CD4-positive, CD25-positive, alpha-beta regulatory T cell (primary cell): ENCODE measurements at regions not wholly inside any gene's neighbourhood (a gene's known extent, or its start where the extent isn't known, plus 50 kb on each side); places are given as distances from the start of the nearest gene placed in this dataset.

ENCODE experiments used
- ATAC-seq, 2 donors: fragments of 150-1000 bp; cut with Tn5 transposase; one replicate each; pipeline ENCODE4 v1.10.0; 2021; ENCODE audit warnings: low read depth in 2 of 2, moderate number of reproducible peaks in 2 of 2, moderate library complexity in 1 of 2
- DNase-seq, 3 donors: peaks; one replicate each; pipeline versions ENCODE4 v3.0.0 to v3.0.0-alpha.2; 2012 to 2022; ENCODE audit warnings: mixed read lengths in 1 of 3
- H3K27ac ChIP-seq: one replicate; pipeline ENCODE4 v1.7.0; 2013; ENCODE audit warnings: mild to moderate bottlenecking, low read length; ENCODE audit not compliant: insufficient read depth, poor library complexity, severe bottlenecking
- H3K27me3 ChIP-seq: one replicate; pipeline ENCODE4 v1.7.0; 2013; ENCODE audit warnings: low read length; ENCODE audit not compliant: control insufficient read depth, insufficient read depth
- H3K36me3 ChIP-seq: one replicate; pipeline ENCODE4 v1.7.0; 2013; ENCODE audit warnings: mild to moderate bottlenecking, low read length, moderate library complexity; ENCODE audit not compliant: control insufficient read depth, insufficient read depth
- H3K4me1 ChIP-seq: 2 replicates; pipeline ENCODE4 v1.7.0; 2013; ENCODE audit warnings: mild to moderate bottlenecking, low read length; ENCODE audit not compliant: insufficient read depth, control insufficient read depth, poor library complexity, severe bottlenecking
- H3K4me3 ChIP-seq: one replicate; pipeline ENCODE4 v1.7.0; 2013; ENCODE audit warnings: low read depth, mild to moderate bottlenecking, low read length, moderate library complexity
- H3K9me3 ChIP-seq, 2 experiments: 1 replicate in 1 of 2; 2 replicates in 1 of 2; pipeline ENCODE4 v1.7.0; 2013; ENCODE audit warnings: low read length in 2 of 2, mild to moderate bottlenecking in 1 of 2, moderate library complexity in 1 of 2; ENCODE audit not compliant: control insufficient read depth in 2 of 2
- H3K27ac Mint-ChIP-seq, 3 donors: one replicate each; pipeline ENCODE4 v1.8.0; 2020 to 2022; ENCODE audit warnings: mild to moderate bottlenecking in 3 of 3, mixed read lengths in 3 of 3, moderate library complexity in 2 of 3
- H3K27me3 Mint-ChIP-seq: one replicate; pipeline ENCODE4 v1.8.0; 2022; ENCODE audit warnings: mild to moderate bottlenecking, mixed read lengths
- H3K36me3 Mint-ChIP-seq: one replicate; pipeline ENCODE4 v1.8.0; 2020; ENCODE audit warnings: mixed read lengths
- H3K4me1 Mint-ChIP-seq, 4 donors: one replicate each; pipeline ENCODE4 v1.8.0; 2020 to 2022; ENCODE audit warnings: mixed read lengths in 4 of 4, mild to moderate bottlenecking in 1 of 4
- H3K4me3 Mint-ChIP-seq, 4 donors: one replicate each; pipeline ENCODE4 v1.8.0; 2020 to 2022; ENCODE audit warnings: mild to moderate bottlenecking in 4 of 4, mixed read lengths in 4 of 4, moderate library complexity in 3 of 4
- H3K9me3 Mint-ChIP-seq, 7 donors: one replicate each; pipeline ENCODE4 v1.8.0; 2020 to 2022; ENCODE audit warnings: mixed read lengths in 7 of 7, mild to moderate bottlenecking in 3 of 7, moderate library complexity in 2 of 7

- peaks cover 0 to 2% (median 0%) of the 10 kb centered on the region in 7 donors for H3K9me3 Mint-ChIP-seq
- H3K9me3 ChIP-seq, result no peaks in the 10 kb centered on the region
Observed at GRCh38 chr13:44158881-44159632, 214.6 kb upstream of the SERP2 start.

DNA sequence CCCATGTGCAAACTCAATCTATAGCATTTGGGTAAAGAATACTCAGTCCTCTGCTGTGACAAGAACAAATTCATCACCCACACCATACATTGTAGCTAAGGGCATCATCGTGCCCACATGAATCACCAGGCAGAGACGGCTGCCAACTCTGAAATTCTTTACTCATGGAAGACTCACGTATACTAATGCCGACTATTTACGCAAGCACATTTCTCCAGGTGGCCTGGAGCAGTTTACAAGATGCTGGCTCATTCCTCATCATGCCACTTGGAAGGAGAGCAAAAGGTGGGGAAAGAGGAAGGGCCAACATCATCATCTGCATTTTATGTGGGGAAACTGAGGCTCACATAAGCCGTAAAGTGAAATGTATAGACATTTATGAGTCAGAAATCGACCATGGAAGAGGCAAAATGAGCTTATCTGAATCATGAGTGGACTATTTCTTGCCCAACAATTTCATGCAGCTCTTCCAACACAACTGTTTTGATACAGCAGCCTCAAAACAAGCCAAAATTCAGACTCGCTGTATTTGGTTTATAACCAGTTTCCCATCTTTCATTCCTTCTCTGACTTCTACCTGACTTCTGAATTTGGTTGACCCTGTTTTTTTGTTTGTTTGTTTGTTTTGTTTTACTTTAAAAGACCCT is 213.9 kb upstream of the SERP2 start:
- no peak overlapping the region for H3K27ac Mint-ChIP-seq
- H3K9me3 Mint-ChIP-seq, result peaks cover 0 to 1% (median 0%) of the 10 kb centered on the region in 7 donors
- no peak for DNase-seq
- ATAC-seq, result no peak
- Histone ChIP-seq H3K4me1 (no peaks in the 10 kb centered on the region), H3K27me3 (peaks cover 2% of the 10 kb centered on the region), H3K27ac (no peak overlapping the region), H3K4me3 (no peak overlapping the region), H3K36me3 (no peaks in the 10 kb centered on the region), H3K9me3 (no peaks in the 10 kb centered on the region)
- H3K27me3 Mint-ChIP-seq, result no peaks in the 10 kb centered on the region
- H3K36me3 Mint-ChIP-seq, result no peaks in the 10 kb centered on the region
- no peaks in the 10 kb centered on the region for H3K4me1 Mint-ChIP-seq
- no peak overlapping the region for H3K4me3 Mint-ChIP-seq

More at GRCh38 chr13:44158881-44159632, 214.6 kb upstream of the SERP2 start:
- no peak overlapping the region for H3K27ac ChIP-seq
- ATAC-seq (no peak), DNase-seq (no peak)
- H3K27me3 Mint-ChIP-seq, result no peaks in the 10 kb centered on the region
- no peaks in the 10 kb centered on the region for H3K36me3 Mint-ChIP-seq
- H3K36me3 ChIP-seq, result no peaks in the 10 kb centered on the region
- no peaks in the 10 kb centered on the region for H3K4me1 ChIP-seq
- H3K27me3 ChIP-seq, result peaks cover 2% of the 10 kb centered on the region
- H3K4me3 Mint-ChIP-seq, result no peak overlapping the region
- H3K4me1 Mint-ChIP-seq, result no peaks in the 10 kb centered on the region
- H3K4me3 ChIP-seq, result no peak overlapping the region
- no peak overlapping the region for H3K27ac Mint-ChIP-seq

- H3K27ac Mint-ChIP-seq, result no peak overlapping the region
Observed at GRCh38 chr13:44160591-44161191, 212.9 kb upstream of the SERP2 start.

GRCh38 chr13:44163108-44163507 is 210.5 kb upstream of the SERP2 start:
- Mint-ChIP-seq H3K4me3 (no peak overlapping the region), H3K4me1 (no peaks in the 10 kb centered on the region), H3K36me3 (no peaks in the 10 kb centered on the region), H3K27ac (no peak overlapping the region), H3K9me3 (peaks cover 0 to 1% (median 0%) of the 10 kb centered on the region in 7 donors), H3K27me3 (peaks cover 4% of the 10 kb centered on the region)
- Histone ChIP-seq H3K9me3 (no peaks in the 10 kb centered on the region), H3K27ac (no peak overlapping the region), H3K4me1 (no peaks in the 10 kb centered on the region), H3K4me3 (no peak overlapping the region), H3K36me3 (no peaks in the 10 kb centered on the region), H3K27me3 (no peaks in the 10 kb centered on the region)
- no peak for DNase-seq
- no peak for ATAC-seq

More at GRCh38 chr13:44160591-44161191, 212.9 kb upstream of the SERP2 start:
- no peaks in the 10 kb centered on the region for H3K4me1 Mint-ChIP-seq
- DNase-seq (no peak), ATAC-seq (no peak)
- Histone ChIP-seq H3K27me3 (peaks cover 2% of the 10 kb centered on the region), H3K4me1 (no peaks in the 10 kb centered on the region), H3K9me3 (no peaks in the 10 kb centered on the region), H3K36me3 (no peaks in the 10 kb centered on the region), H3K27ac (no peak overlapping the region), H3K4me3 (no peak overlapping the region)
- peaks cover 0 to 1% (median 0%) of the 10 kb centered on the region in 7 donors for H3K9me3 Mint-ChIP-seq
- H3K4me3 Mint-ChIP-seq, result no peak overlapping the region
- no peaks in the 10 kb centered on the region for H3K36me3 Mint-ChIP-seq
- no peaks in the 10 kb centered on the region for H3K27me3 Mint-ChIP-seq

DNA sequence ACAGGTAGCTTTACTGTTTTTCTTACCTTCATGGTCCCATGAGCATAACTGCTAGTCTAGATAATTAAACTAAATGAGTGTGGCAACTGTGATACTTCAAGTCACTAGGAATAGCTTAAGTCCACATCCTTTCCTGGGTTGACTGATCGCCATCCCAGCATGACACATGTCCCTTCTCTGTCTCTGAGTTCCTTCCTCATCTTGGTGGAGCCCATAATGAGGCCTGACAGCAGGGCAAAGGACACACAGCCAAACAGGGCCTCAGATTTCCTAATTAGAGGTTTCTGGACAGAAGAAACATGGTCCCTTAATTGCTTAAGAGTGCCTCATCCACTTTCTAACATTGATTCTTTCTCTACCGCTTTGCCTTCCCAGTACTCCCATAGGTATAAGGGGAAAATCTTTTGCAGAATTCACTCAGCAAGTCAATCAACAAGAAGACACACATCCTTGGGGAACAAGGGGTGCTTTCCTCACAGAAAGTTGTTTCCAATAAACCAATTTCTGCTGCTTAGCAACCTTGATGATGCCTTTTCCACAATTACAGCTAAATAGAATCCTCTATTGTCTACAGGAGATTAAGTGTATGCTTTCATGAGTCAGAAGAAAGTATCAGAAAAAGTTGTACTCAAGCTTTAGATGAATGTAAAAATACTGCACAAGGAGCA is 208.3 kb upstream of the SERP2 start:
- H3K9me3 Mint-ChIP-seq, result peaks cover 0 to 1% (median 0%) of the 10 kb centered on the region in 7 donors
- no peaks in the 10 kb centered on the region for H3K4me1 ChIP-seq
- no peak overlapping the region for H3K27ac Mint-ChIP-seq

DNA sequence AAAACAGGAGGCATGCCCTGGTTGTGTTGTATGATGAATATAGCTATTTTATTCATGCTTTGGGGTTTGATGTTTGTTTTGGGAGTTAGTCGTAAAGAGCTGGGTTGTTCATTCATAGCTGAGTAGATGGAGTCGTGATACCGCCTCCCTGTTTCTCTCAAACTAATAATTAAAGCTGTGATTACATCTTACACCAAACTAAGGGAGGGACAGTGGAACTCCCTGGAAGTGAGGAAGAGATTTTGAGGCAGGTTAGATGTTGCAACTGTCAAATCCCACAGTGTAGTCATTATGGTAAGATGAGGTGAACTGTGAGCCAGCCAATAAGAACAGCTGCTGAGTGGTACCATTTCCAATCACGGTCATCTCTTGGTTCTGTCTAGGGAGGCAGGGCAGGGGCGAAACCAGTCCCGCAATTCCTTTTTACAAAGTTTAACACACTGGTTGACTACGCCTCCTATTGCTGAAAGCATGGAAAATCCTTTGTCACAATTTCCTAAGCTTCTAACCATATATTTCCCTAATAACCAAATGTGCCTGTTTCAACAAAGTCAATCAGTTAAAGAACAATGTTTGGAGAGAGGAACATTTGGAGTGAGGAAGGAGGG is 207.6 kb upstream of the SERP2 start:
- H3K4me1 ChIP-seq, result no peaks in the 10 kb centered on the region

More for the DNA sequence above, 208.3 kb upstream of the SERP2 start:
- Mint-ChIP-seq H3K27me3 (peaks cover 13% of the 10 kb centered on the region), H3K4me3 (no peak overlapping the region), H3K36me3 (no peaks in the 10 kb centered on the region), H3K4me1 (no peaks in the 10 kb centered on the region)
- Histone ChIP-seq H3K27me3 (no peaks in the 10 kb centered on the region), H3K4me3 (no peak overlapping the region), H3K9me3 (no peaks in the 10 kb centered on the region), H3K27ac (no peak overlapping the region), H3K36me3 (no peaks in the 10 kb centered on the region)
- DNase-seq (no peak), ATAC-seq (no peak)

More for the DNA sequence above, 207.6 kb upstream of the SERP2 start:
- Histone ChIP-seq H3K27me3 (no peaks in the 10 kb centered on the region), H3K4me3 (no peak overlapping the region), H3K27ac (no peak overlapping the region), H3K9me3 (no peaks in the 10 kb centered on the region), H3K36me3 (no peaks in the 10 kb centered on the region)
- H3K4me1 Mint-ChIP-seq, result no peaks in the 10 kb centered on the region
- DNase-seq (no peak), ATAC-seq (no peak)
- no peaks in the 10 kb centered on the region for H3K36me3 Mint-ChIP-seq
- no peak overlapping the region for H3K4me3 Mint-ChIP-seq
- peaks cover 17% of the 10 kb centered on the region for H3K27me3 Mint-ChIP-seq
- H3K9me3 Mint-ChIP-seq, result peaks cover 0 to 3% (median 0%) of the 10 kb centered on the region in 7 donors
- no peak overlapping the region for H3K27ac Mint-ChIP-seq
